ENCODE measurements at regions not wholly inside any gene's neighbourhood (a gene's known extent, or its start where the extent isn't known, plus 50 kb on each side); places are given as distances from the start of the nearest gene placed in this dataset.

DNA sequence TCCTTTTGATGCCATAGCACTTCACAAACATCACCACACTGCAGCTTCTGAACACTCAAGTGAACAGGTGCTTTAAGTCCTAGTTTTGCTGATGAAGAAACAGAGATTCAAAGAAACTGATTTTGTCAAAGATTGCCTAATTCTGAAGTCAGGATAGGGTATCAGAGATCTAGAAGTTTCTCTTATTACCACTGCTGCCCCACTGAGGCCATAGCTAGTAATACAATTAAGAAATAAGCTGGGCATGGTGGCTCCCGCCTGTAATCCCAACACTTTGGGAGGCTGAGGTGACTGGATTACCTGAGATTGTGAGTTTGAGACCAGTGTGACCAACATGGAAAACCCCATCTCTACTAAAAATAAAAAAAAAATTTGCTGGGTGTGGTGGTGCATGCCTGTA, 458.3 kb upstream of the SEL1L start:
- TF ChIP-seq, protein P1, sequence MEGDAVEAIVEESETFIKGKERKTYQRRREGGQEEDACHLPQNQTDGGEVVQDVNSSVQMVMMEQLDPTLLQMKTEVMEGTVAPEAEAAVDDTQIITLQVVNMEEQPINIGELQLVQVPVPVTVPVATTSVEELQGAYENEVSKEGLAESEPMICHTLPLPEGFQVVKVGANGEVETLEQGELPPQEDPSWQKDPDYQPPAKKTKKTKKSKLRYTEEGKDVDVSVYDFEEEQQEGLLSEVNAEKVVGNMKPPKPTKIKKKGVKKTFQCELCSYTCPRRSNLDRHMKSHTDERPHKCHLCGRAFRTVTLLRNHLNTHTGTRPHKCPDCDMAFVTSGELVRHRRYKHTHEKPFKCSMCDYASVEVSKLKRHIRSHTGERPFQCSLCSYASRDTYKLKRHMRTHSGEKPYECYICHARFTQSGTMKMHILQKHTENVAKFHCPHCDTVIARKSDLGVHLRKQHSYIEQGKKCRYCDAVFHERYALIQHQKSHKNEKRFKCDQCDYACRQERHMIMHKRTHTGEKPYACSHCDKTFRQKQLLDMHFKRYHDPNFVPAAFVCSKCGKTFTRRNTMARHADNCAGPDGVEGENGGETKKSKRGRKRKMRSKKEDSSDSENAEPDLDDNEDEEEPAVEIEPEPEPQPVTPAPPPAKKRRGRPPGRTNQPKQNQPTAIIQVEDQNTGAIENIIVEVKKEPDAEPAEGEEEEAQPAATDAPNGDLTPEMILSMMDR (IDR thresholded peaks at IDR 0.05), result peak; percentile 56
- TF ChIP-seq ZFX (IDR thresholded peaks at IDR 0.05; ENCODE audit: borderline replicate concordance), result no peak

All from 22Rv1 (cell line).